ENCODE measurements at regions not wholly inside any gene's neighbourhood (a gene's known extent, or its start where the extent isn't known, plus 50 kb on each side); places are given as distances from the start of the nearest gene placed in this dataset.

- intact Hi-C loops (cut with micrococcal nuclease) = no loop called here
- Histone ChIP-seq H3K4me3 (replicated peaks in 1 of 2; ENCODE audit: low read depth in 1 of 2, low read length in 2 of 2) (no peak overlapping the region), H3K79me2 (ENCODE audit: insufficient read depth, low read length) (no peaks in the 10 kb centered on the region), H2AFZ (ENCODE audit: low read depth, low read length, poor library complexity, severe bottlenecking) (no peak overlapping the region), H3K9me3 (ENCODE audit: control insufficient read depth in 1 of 2, insufficient read depth in 1 of 2, low read depth in 1 of 2, low read length in 2 of 2) (no peaks in the 10 kb centered on the region), H3K9me2 (ENCODE audit: insufficient read depth) (no peaks in the 10 kb centered on the region), H3K36me3 (ENCODE audit: control insufficient read depth in 1 of 2, insufficient read depth in 2 of 2, low read length in 2 of 2) (no peaks in the 10 kb centered on the region), H4K20me1 (ENCODE audit: insufficient read depth) (no peaks in the 10 kb centered on the region), H3K9ac (ENCODE audit: low read length) (no peak overlapping the region), H3K27me3 (ENCODE audit: insufficient read depth, low read length) (no peaks in the 10 kb centered on the region), H3K4me2 (ENCODE audit: low read length) (no peak overlapping the region), H3K4me1 (ENCODE audit: control insufficient read depth in 1 of 2, insufficient read depth in 2 of 2, low read length in 2 of 2) (peaks cover 30 to 34% of the 10 kb centered on the region in 2 experiments), H3K27ac (ENCODE audit: low read depth, low read length) (no peak overlapping the region)
- TF ChIP-seq POLR2A (IDR thresholded peaks at IDR 0.05; ENCODE audit: borderline replicate concordance, extremely low read depth, insufficient read depth, insufficient read length) (no peak), SRF (IDR thresholded peaks at IDR 0.05; ENCODE audit: low read depth) (no peak), ZFX (IDR thresholded peaks at IDR 0.05) (no peak), JUND (IDR thresholded peaks at IDR 0.05) (no peak), EGR1 (IDR thresholded peaks at IDR 0.05; ENCODE audit: low read depth) (no peak), EZH2phosphoT487 (IDR thresholded peaks at IDR 0.05; ENCODE audit: borderline replicate concordance) (no peak), FOSL1 (IDR thresholded peaks at IDR 0.05; ENCODE audit: low read depth) (no peak), ELF1 (IDR thresholded peaks at IDR 0.05; ENCODE audit: borderline replicate concordance, low read depth) (no peak), POLR2AphosphoS5 (IDR thresholded peaks at IDR 0.05; ENCODE audit: low read depth, low read length) (no peak), SP1 (IDR thresholded peaks at IDR 0.05; ENCODE audit: low read depth) (no peak), TCF7L2 (IDR thresholded peaks at IDR 0.05; ENCODE audit: borderline replicate concordance, extremely low read depth, insufficient read depth, insufficient read length) (no peak), CTCF (IDR thresholded peaks at IDR 0.05 in 2 of 3, conservative IDR thresholded peaks at IDR 0.05 in 1 of 3; ENCODE audit: borderline replicate concordance in 1 of 3, insufficient read depth in 1 of 3, low read depth in 2 of 3, low read length in 2 of 3) (no peak), CEBPB (IDR thresholded peaks at IDR 0.05; ENCODE audit: low read depth) (no peak), RAD21 (IDR thresholded peaks at IDR 0.05; ENCODE audit: low read depth) (no peak), EZH2 (IDR thresholded peaks at IDR 0.05) (no peak)
- TF ChIP-seq, protein P1, sequence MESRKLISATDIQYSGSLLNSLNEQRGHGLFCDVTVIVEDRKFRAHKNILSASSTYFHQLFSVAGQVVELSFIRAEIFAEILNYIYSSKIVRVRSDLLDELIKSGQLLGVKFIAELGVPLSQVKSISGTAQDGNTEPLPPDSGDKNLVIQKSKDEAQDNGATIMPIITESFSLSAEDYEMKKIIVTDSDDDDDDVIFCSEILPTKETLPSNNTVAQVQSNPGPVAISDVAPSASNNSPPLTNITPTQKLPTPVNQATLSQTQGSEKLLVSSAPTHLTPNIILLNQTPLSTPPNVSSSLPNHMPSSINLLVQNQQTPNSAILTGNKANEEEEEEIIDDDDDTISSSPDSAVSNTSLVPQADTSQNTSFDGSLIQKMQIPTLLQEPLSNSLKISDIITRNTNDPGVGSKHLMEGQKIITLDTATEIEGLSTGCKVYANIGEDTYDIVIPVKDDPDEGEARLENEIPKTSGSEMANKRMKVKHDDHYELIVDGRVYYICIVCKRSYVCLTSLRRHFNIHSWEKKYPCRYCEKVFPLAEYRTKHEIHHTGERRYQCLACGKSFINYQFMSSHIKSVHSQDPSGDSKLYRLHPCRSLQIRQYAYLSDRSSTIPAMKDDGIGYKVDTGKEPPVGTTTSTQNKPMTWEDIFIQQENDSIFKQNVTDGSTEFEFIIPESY (IDR thresholded peaks at IDR 0.05; ENCODE audit: extremely low read depth, insufficient replicate concordance, low read length) = no peak
- TF ChIP-seq, protein P2, sequence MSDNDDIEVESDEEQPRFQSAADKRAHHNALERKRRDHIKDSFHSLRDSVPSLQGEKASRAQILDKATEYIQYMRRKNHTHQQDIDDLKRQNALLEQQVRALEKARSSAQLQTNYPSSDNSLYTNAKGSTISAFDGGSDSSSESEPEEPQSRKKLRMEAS (IDR thresholded peaks at IDR 0.05) = no peak
- BruUV-seq (replicated peaks) = no TSS peak
- ChIA-PET CTCF (no interaction called here), POLR2A (no interaction called here), RAD21 (ENCODE audit: low non-redundant PET in 1 of 2, low total read pairs in 2 of 2, uncharacterized antibody in 2 of 2, unreplicated experiment in 2 of 2) (no interaction called here)
- ATAC-seq = no peak
- no peak for DNase-seq (ENCODE audit: low read depth, low spot score)
These were observed 95.7 kb downstream of the B3GNT2 start for GRCh38 chr2:62291517-62292137.

Measured in HCT116 (cell line).